ENCODE measurements at regions not wholly inside any gene's neighbourhood (a gene's known extent, or its start where the extent isn't known, plus 50 kb on each side); places are given as distances from the start of the nearest gene placed in this dataset.

DNA sequence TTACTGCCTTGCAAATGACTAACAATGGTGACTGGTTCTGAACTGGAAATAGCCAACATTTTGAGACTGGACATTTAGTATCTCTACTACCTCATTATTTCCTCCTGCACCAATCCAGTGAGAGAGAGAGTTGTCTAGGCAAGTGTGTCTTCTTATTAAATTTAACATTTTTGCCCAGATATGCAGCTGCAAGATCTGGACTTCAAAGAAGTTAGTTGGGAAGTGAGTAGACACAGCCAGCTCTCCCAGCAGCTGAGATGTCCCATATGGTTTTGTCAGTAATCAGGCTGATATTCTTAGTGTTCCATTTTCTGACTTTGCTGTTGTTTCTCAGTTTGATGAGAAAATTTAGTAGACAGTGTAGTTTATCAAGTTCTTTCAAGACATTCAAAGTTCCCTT is 1778.8 kb upstream of the CDH6 start:
- Histone ChIP-seq H4K20me1 (ENCODE audit: control insufficient read depth, insufficient read depth, low read depth, low read length) (no peaks in the 10 kb centered on the region), H3K36me3 (ENCODE audit: control insufficient read depth, low read length) (no peaks in the 10 kb centered on the region), H3K27ac (ENCODE audit: low read depth, low read length) (no peak overlapping the region), H3K27me3 (ENCODE audit: control insufficient read depth, low read length) (no peaks in the 10 kb centered on the region), H3K4me2 (ENCODE audit: low read length) (no peak overlapping the region), H3F3A (ENCODE audit: control insufficient read depth, insufficient read depth) (no peaks in the 10 kb centered on the region), H3K4me1 (ENCODE audit: control insufficient read depth, low read length) (no peaks in the 10 kb centered on the region), H3K4me3 (ENCODE audit: low read length) (no peak overlapping the region), H3K79me2 (ENCODE audit: control insufficient read depth, low read length) (no peaks in the 10 kb centered on the region), H3K9me2 (replicated peaks; ENCODE audit: control insufficient read depth, low read length) (no peaks in the 10 kb centered on the region), H3K9me3 (ENCODE audit: control insufficient read depth, insufficient read depth, low read length) (no peaks in the 10 kb centered on the region)
- TF ChIP-seq, protein P1, sequence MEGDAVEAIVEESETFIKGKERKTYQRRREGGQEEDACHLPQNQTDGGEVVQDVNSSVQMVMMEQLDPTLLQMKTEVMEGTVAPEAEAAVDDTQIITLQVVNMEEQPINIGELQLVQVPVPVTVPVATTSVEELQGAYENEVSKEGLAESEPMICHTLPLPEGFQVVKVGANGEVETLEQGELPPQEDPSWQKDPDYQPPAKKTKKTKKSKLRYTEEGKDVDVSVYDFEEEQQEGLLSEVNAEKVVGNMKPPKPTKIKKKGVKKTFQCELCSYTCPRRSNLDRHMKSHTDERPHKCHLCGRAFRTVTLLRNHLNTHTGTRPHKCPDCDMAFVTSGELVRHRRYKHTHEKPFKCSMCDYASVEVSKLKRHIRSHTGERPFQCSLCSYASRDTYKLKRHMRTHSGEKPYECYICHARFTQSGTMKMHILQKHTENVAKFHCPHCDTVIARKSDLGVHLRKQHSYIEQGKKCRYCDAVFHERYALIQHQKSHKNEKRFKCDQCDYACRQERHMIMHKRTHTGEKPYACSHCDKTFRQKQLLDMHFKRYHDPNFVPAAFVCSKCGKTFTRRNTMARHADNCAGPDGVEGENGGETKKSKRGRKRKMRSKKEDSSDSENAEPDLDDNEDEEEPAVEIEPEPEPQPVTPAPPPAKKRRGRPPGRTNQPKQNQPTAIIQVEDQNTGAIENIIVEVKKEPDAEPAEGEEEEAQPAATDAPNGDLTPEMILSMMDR (IDR thresholded peaks at IDR 0.05; ENCODE audit: low read depth, low read length, poor library complexity, severe bottlenecking) = no peak
- no peak for TF ChIP-seq EZH2phosphoT487 (IDR thresholded peaks at IDR 0.05; ENCODE audit: borderline replicate concordance, low read length)

DNA sequence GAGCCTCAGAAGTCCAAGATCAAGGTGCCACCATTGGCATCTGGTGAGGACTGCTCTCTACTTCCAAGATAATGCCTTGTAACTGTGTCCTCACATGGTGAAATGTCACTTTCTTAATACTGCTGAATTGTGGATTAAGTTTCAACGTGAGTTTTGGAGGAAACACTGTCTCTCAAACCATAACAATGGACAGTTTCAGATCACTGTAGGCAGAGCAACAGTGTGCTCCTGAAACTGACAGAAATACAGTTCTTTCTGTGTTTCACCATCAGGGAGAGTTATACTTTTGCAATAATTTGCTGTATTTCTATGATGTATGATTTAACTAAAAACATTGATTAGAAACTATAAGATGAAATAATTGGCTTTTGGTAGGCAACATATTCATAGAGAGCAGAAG is 1780.5 kb upstream of the CDH6 start:
- Histone ChIP-seq H3K36me3 (ENCODE audit: control insufficient read depth, low read length) (no peaks in the 10 kb centered on the region), H3K9me3 (ENCODE audit: control insufficient read depth, insufficient read depth, low read length) (no peaks in the 10 kb centered on the region), H3K4me2 (ENCODE audit: low read length) (no peak overlapping the region), H3K79me2 (ENCODE audit: control insufficient read depth, low read length) (no peaks in the 10 kb centered on the region), H3K27ac (ENCODE audit: low read depth, low read length) (no peak overlapping the region), H3K4me1 (ENCODE audit: control insufficient read depth, low read length) (no peaks in the 10 kb centered on the region), H3K4me3 (ENCODE audit: low read length) (no peak overlapping the region), H4K20me1 (ENCODE audit: control insufficient read depth, insufficient read depth, low read depth, low read length) (no peaks in the 10 kb centered on the region), H3K27me3 (ENCODE audit: control insufficient read depth, low read length) (no peaks in the 10 kb centered on the region), H3F3A (ENCODE audit: control insufficient read depth, insufficient read depth) (no peaks in the 10 kb centered on the region), H3K9me2 (replicated peaks; ENCODE audit: control insufficient read depth, low read length) (no peaks in the 10 kb centered on the region)
- TF ChIP-seq EZH2phosphoT487 (IDR thresholded peaks at IDR 0.05; ENCODE audit: borderline replicate concordance, low read length) = no peak
- TF ChIP-seq, protein P1 (IDR thresholded peaks at IDR 0.05; ENCODE audit: low read depth, low read length, poor library complexity, severe bottlenecking) = no peak

DNA sequence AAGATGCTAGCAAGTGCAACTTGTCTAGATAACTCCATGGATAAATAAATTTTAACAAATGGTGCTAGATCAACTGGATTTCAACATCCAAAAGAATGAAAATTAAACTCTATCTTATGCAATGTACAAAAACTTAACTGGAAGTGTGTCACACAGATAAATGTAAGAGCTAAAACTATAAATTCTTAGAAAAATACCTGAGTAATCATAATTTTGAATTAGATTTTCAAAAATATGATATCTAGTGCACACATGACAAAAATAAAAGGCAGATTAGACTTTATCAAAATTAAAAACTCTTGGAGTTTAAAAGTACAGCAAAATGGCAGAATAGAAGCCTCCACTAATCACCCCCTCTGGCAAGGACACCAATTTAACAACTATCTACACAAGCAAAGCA is 1791.2 kb upstream of the CDH6 start:
- Histone ChIP-seq H3K9me3 (ENCODE audit: control insufficient read depth, insufficient read depth, low read length) (no peaks in the 10 kb centered on the region; the same call in 1 of the 2 replicates), H3K27ac (ENCODE audit: low read depth, low read length) (no peak overlapping the region), H3K4me3 (ENCODE audit: low read length) (no peak overlapping the region), H3F3A (ENCODE audit: control insufficient read depth, insufficient read depth) (no peaks in the 10 kb centered on the region), H3K4me2 (ENCODE audit: low read length) (no peak overlapping the region), H3K79me2 (ENCODE audit: control insufficient read depth, low read length) (no peaks in the 10 kb centered on the region), H3K27me3 (ENCODE audit: control insufficient read depth, low read length) (no peaks in the 10 kb centered on the region), H4K20me1 (ENCODE audit: control insufficient read depth, insufficient read depth, low read depth, low read length) (no peaks in the 10 kb centered on the region), H3K9me2 (replicated peaks; ENCODE audit: control insufficient read depth, low read length) (no peaks in the 10 kb centered on the region), H3K36me3 (ENCODE audit: control insufficient read depth, low read length) (no peaks in the 10 kb centered on the region), H3K4me1 (ENCODE audit: control insufficient read depth, low read length) (no peaks in the 10 kb centered on the region)
- no peak for TF ChIP-seq EZH2phosphoT487 (IDR thresholded peaks at IDR 0.05; ENCODE audit: borderline replicate concordance, low read length)
- TF ChIP-seq, protein P1 (IDR thresholded peaks at IDR 0.05; ENCODE audit: low read depth, low read length, poor library complexity, severe bottlenecking) = no peak

DNA sequence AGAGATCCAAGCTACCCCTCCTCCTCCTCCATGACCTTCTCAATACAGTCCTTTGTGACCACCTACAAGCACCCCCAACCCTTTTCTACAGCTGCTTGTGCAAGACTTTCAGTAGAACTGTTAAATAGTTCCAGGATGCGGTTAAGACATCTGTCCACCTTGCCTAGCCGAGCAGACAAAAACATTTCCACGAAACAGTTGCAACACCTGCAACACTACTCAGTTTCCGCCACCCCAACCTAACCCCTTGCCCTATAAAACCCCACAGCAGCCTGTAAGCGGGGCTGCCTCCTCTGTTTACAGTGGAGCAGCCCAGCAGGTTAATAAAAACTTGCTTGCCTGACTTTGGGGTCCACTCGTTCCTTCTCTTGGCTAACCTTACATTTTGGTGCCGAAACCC is 1803.5 kb upstream of the CDH6 start:
- TF ChIP-seq, protein P1 (IDR thresholded peaks at IDR 0.05; ENCODE audit: low read depth, low read length, poor library complexity, severe bottlenecking) = no peak
- TF ChIP-seq EZH2phosphoT487 (IDR thresholded peaks at IDR 0.05; ENCODE audit: borderline replicate concordance, low read length) = no peak
- Histone ChIP-seq H3K27ac (ENCODE audit: low read depth, low read length) (no peak overlapping the region), H3F3A (ENCODE audit: control insufficient read depth, insufficient read depth) (no peaks in the 10 kb centered on the region), H3K4me3 (ENCODE audit: low read length) (no peak overlapping the region), H3K27me3 (ENCODE audit: control insufficient read depth, low read length) (no peaks in the 10 kb centered on the region), H3K36me3 (ENCODE audit: control insufficient read depth, low read length) (no peaks in the 10 kb centered on the region), H3K4me2 (ENCODE audit: low read length) (no peak overlapping the region), H3K4me1 (ENCODE audit: control insufficient read depth, low read length) (no peaks in the 10 kb centered on the region), H4K20me1 (ENCODE audit: control insufficient read depth, insufficient read depth, low read depth, low read length) (no peaks in the 10 kb centered on the region), H3K79me2 (ENCODE audit: control insufficient read depth, low read length) (no peaks in the 10 kb centered on the region), H3K9me3 (ENCODE audit: control insufficient read depth, insufficient read depth, low read length) (peaks cover 5% of the 10 kb centered on the region; the same call in 1 of the 2 replicates), H3K9me2 (replicated peaks; ENCODE audit: control insufficient read depth, low read length) (no peaks in the 10 kb centered on the region)
